HepG2 (cell line): ENCODE measurements at regions not wholly inside any gene's neighbourhood (a gene's known extent, or its start where the extent isn't known, plus 50 kb on each side); places are given as distances from the start of the nearest gene placed in this dataset.

ENCODE experiments used
- HDAC1 ChIP-seq: sonication (generic); formaldehyde crosslinking; IDR thresholded peaks from 2 replicates; pipeline ENCODE4 v1.5.1; 2020; ENCODE audit warnings: mild to moderate bottlenecking, missing genetic modification reagents
- IKZF5 ChIP-seq: IDR thresholded peaks from 2 replicates; pipeline ENCODE4 v1.6.1; 2018; ENCODE audit warnings: missing genetic modification reagents, mild to moderate bottlenecking, missing compliant biosample characterization
- NFIC ChIP-seq: IDR thresholded peaks from 2 replicates; pipeline ENCODE4 v1.6.1; 2012; ENCODE audit warnings: mild to moderate bottlenecking, low read length, inconsistent platforms
- U2AF1 ChIP-seq: fragments of 200-400 bp; formaldehyde crosslinking; optimal IDR thresholded peaks from 2 replicates; pipeline ENCODE3; 2017; ENCODE audit warnings: mild to moderate bottlenecking, low read depth, low read length
- ZNF142 ChIP-seq: sonication (generic); formaldehyde crosslinking; IDR thresholded peaks from 2 replicates; pipeline ENCODE4 v1.4.0; 2020; ENCODE audit warnings: missing genetic modification reagents
- TF ChIP-seq, protein P1 (sequence below): sonication (generic); formaldehyde crosslinking; IDR thresholded peaks from 2 replicates; pipeline ENCODE4 v1.4.0; 2020; ENCODE audit warnings: missing genetic modification reagents, borderline replicate concordance

DNA sequence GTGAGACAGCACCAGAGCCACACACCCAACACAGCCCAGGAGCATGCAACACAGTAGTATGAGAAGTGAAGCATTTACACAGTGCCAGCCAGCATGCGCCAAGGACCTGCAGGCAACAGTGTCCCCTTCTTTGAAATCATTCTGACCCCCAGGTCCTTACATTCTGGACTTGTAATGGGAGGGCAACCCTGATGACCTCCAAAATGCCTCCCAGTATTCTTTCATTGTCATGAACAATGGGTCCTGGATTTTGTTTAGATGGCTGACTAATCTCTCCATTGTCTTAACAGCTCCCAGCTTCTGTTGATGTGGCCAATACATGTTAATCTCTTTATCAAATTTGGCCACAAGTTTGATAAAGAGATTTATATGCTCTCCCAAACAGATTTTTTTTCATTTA is 417.1 kb downstream of the DMRTA1 start (continued):
- TF ChIP-seq, protein P1, sequence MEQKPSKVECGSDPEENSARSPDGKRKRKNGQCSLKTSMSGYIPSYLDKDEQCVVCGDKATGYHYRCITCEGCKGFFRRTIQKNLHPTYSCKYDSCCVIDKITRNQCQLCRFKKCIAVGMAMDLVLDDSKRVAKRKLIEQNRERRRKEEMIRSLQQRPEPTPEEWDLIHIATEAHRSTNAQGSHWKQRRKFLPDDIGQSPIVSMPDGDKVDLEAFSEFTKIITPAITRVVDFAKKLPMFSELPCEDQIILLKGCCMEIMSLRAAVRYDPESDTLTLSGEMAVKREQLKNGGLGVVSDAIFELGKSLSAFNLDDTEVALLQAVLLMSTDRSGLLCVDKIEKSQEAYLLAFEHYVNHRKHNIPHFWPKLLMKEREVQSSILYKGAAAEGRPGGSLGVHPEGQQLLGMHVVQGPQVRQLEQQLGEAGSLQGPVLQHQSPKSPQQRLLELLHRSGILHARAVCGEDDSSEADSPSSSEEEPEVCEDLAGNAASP (CRISPR knock-in tag): no peak
- TF ChIP-seq IKZF5 (CRISPR knock-in tag): no peak
- TF ChIP-seq HDAC1: no peak
- TF ChIP-seq U2AF1: no peak
- TF ChIP-seq ZNF142 (CRISPR knock-in tag): no peak
- no peak for TF ChIP-seq NFIC
